K562 (cell line): ENCODE measurements at regions not wholly inside any gene's neighbourhood (a gene's known extent, or its start where the extent isn't known, plus 50 kb on each side); places are given as distances from the start of the nearest gene placed in this dataset.

Source experiments
- EGR1 ChIP-seq: fragments of 450-650 bp; conservative IDR thresholded peaks from 2 replicates; pipeline ENCODE4 v1.6.1; 2017; ENCODE audit warnings: mild to moderate bottlenecking
- ESRRA ChIP-seq: fragments of 450-650 bp; IDR thresholded peaks from 2 replicates; pipeline ENCODE4 v1.6.1; 2014; ENCODE audit warnings: low read depth, mild to moderate bottlenecking, moderate library complexity, borderline replicate concordance
- FUS ChIP-seq: fragments of 200-400 bp; formaldehyde crosslinking; optimal IDR thresholded peaks from 2 replicates; pipeline ENCODE3; 2017; ENCODE audit warnings: low read depth, low read length
- HNRNPK ChIP-seq: fragments of 200-400 bp; formaldehyde crosslinking; IDR thresholded peaks from one replicate; pipeline ENCODE4 v1.6.1; 2018; ENCODE audit warnings: mild to moderate bottlenecking, low read depth, low read length; ENCODE audit not compliant: poor library complexity, severe bottlenecking
- JUND ChIP-seq, 2 experiments: IDR thresholded peaks; 2 replicates in 1 of 2; 3 replicates in 1 of 2; pipeline ENCODE4 v1.6.1; 2011; ENCODE audit warnings: borderline replicate concordance in 2 of 2, low read depth in 2 of 2, low read length in 2 of 2, improper control_type of control experiment in 1 of 2, missing biosample characterization in 1 of 2, missing genetic modification characterization in 1 of 2, missing genetic modification reagents in 1 of 2
- MAZ ChIP-seq, 2 experiments: fragments of 450-650 bp in 1 of 2; sonication (generic) in 1 of 2; formaldehyde crosslinking; IDR thresholded peaks in 1 of 2; conservative IDR thresholded peaks in 1 of 2; 2 replicates each; pipeline versions ENCODE4 v1.4.0 to v1.5.0; 2020; ENCODE audit warnings: mild to moderate bottlenecking in 1 of 2, missing genetic modification reagents in 1 of 2
- MTA1 ChIP-seq: fragments of 450-650 bp; IDR thresholded peaks from 2 replicates; pipeline ENCODE4 v1.6.1; 2017; ENCODE audit warnings: borderline replicate concordance
- NFE2 ChIP-seq: IDR thresholded peaks from 2 replicates; pipeline ENCODE4 v1.6.1; 2014; ENCODE audit warnings: antibody characterized with exemption, low read depth
- OTX1 ChIP-seq: fragments of 450-650 bp; formaldehyde crosslinking; IDR thresholded peaks from 2 replicates; pipeline ENCODE4 v1.4.0; 2022; ENCODE audit warnings: mild to moderate bottlenecking
- PCBP2 ChIP-seq: fragments of 200-400 bp; formaldehyde crosslinking; IDR thresholded peaks from 2 replicates; pipeline ENCODE4 v1.6.1; 2018; ENCODE audit warnings: low read length, low read depth, mild to moderate bottlenecking, moderate library complexity; ENCODE audit not compliant: poor library complexity, severe bottlenecking
- ZNF174 ChIP-seq: fragments of 250-450 bp; sonication (Bioruptor Pico); IDR thresholded peaks from 2 replicates; pipeline ENCODE4 v1.4.0; 2020; ENCODE audit warnings: mild to moderate bottlenecking
- ZNF384 ChIP-seq: IDR thresholded peaks from 2 replicates; pipeline ENCODE4 v1.6.1; 2012; ENCODE audit warnings: low read depth, low read length, improper control_type of control experiment
- ZNF707 ChIP-seq: fragments of 250-450 bp; sonication (Bioruptor Pico); conservative IDR thresholded peaks from 2 replicates; pipeline ENCODE4 v1.8.0; 2022; ENCODE audit warnings: inconsistent platforms, mild to moderate bottlenecking, moderate library complexity
- ZNF717 ChIP-seq: fragments of 250-450 bp; sonication (Bioruptor Pico); IDR thresholded peaks from 2 replicates; pipeline ENCODE4 v1.5.0; 2021
- TF ChIP-seq, protein P1 (sequence below), 2 experiments: fragments of 450-650 bp in 1 of 2; sonication (generic) in 1 of 2; formaldehyde crosslinking in 1 of 2; IDR thresholded peaks in 1 of 2; conservative IDR thresholded peaks in 1 of 2; 2 replicates each; pipeline versions ENCODE4 v1.6.1 to v1.8.1; 2016 to 2023; ENCODE audit warnings: mild to moderate bottlenecking in 2 of 2, moderate library complexity in 2 of 2, inconsistent platforms in 1 of 2, missing genetic modification reagents in 1 of 2
- TF ChIP-seq, protein P2 (sequence below): fragments of 200-800 bp; sonication (Bioruptor generic); IDR thresholded peaks from 2 replicates; pipeline ENCODE4 v1.6.1; 2017; ENCODE audit warnings: missing genetic modification characterization, missing compliant biosample characterization
- TF ChIP-seq, protein P3 (sequence below): fragments of 250-450 bp; sonication (Bioruptor Pico); IDR thresholded peaks from 2 replicates; pipeline ENCODE4 v1.5.0; 2021
- TF ChIP-seq, protein P4 (sequence below): sonication (generic); IDR thresholded peaks from 2 replicates; pipeline ENCODE4 v1.6.1; 2016
- TF ChIP-seq, protein P5 (sequence below), 2 experiments: IDR thresholded peaks; 2 replicates each; pipeline ENCODE4 v1.6.1; 2012; ENCODE audit warnings: improper control_type of control experiment in 2 of 2, low read depth in 2 of 2, low read length in 2 of 2, borderline replicate concordance in 1 of 2

DNA sequence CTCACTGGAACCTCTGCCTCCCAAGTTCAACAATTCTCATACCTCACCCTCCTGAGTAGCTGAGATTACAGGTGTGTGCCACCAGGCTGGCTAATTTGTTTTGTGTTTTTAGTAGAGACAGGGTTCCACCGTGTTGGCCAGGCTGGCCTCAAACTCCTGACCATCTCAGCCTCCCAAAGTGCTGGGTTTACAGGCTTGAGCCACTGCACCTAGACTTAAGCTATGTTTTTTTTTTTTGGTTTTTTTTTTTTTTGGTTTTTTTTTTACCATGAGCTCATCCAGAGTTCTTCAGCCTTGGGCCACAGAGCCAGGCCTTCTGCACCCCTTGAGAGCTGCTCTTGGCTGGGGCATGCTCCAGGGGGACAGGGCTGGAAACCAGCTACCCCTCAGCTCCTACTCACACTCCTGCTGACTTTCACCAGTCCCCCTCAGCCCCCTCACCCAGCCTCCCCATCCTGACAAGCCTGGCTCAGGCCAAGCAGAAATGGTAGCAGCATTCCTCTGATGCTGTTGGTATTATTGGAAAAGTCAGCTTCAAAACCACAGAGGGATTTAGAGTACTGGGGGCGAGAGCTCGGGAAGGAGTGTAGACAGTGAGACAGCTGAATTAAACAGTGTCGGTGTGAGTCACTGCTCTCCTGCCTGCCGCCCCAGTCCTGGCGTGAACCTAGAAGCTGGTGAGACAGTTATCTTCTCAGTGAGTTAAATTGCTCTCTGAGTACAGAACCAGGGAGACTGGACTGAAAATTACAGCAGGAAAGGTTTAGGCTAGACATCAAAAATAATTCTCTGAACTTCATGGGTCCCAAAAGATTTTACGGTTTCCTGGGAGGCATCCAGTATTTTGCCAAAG is 63.7 kb downstream of the NAV1 start (continued):
- TF ChIP-seq, protein P1, sequence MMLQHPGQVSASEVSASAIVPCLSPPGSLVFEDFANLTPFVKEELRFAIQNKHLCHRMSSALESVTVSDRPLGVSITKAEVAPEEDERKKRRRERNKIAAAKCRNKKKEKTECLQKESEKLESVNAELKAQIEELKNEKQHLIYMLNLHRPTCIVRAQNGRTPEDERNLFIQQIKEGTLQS (IDR thresholded peaks at IDR 0.05), result peak; percentile 79
- TF ChIP-seq, protein P1 (CRISPR knock-in tag; conservative IDR thresholded peaks at IDR 0.05), result no peak
- TF ChIP-seq, protein P2, sequence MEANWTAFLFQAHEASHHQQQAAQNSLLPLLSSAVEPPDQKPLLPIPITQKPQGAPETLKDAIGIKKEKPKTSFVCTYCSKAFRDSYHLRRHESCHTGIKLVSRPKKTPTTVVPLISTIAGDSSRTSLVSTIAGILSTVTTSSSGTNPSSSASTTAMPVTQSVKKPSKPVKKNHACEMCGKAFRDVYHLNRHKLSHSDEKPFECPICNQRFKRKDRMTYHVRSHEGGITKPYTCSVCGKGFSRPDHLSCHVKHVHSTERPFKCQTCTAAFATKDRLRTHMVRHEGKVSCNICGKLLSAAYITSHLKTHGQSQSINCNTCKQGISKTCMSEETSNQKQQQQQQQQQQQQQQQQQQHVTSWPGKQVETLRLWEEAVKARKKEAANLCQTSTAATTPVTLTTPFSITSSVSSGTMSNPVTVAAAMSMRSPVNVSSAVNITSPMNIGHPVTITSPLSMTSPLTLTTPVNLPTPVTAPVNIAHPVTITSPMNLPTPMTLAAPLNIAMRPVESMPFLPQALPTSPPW, result peak; percentile 22; the same call in 1 of the 2 replicates
- TF ChIP-seq, protein P3, sequence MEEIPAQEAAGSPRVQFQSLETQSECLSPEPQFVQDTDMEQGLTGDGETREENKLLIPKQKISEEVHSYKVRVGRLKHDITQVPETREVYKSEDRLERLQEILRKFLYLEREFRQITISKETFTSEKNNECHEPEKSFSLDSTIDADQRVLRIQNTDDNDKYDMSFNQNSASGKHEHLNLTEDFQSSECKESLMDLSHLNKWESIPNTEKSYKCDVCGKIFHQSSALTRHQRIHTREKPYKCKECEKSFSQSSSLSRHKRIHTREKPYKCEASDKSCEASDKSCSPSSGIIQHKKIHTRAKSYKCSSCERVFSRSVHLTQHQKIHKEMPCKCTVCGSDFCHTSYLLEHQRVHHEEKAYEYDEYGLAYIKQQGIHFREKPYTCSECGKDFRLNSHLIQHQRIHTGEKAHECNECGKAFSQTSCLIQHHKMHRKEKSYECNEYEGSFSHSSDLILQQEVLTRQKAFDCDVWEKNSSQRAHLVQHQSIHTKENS, result no peak
- TF ChIP-seq ZNF174 (CRISPR knock-in tag) (no peak), PCBP2 (no peak), ZNF717 (no peak), FUS (no peak), ZNF707 (CRISPR knock-in tag) (no peak), MTA1 (no peak), OTX1 (CRISPR knock-in tag) (no peak), JUND (IDR thresholded peaks at IDR 0.05; ENCODE audit: borderline replicate concordance, low read depth, low read length) (peak; percentile 95), JUND (tag; IDR thresholded peaks at IDR 0.05; ENCODE audit: borderline replicate concordance, low read depth, low read length) (peak; percentile 87; the same call in 2 of the 3 replicates), NFE2 (peak; percentile 77), MAZ (CRISPR knock-in tag; conservative IDR thresholded peaks at IDR 0.05 in 1 of 2, IDR thresholded peaks at IDR 0.05 in 1 of 2) (peak; percentile 43 to 53; a peak in 3 of 4 replicates), ESRRA (0 out of 2 replicates have a peak, but pooled peaks have one; percentile 9), HNRNPK (no peak), ZNF384 (no peak), EGR1 (peak; percentile 31)
- TF ChIP-seq, protein P4, sequence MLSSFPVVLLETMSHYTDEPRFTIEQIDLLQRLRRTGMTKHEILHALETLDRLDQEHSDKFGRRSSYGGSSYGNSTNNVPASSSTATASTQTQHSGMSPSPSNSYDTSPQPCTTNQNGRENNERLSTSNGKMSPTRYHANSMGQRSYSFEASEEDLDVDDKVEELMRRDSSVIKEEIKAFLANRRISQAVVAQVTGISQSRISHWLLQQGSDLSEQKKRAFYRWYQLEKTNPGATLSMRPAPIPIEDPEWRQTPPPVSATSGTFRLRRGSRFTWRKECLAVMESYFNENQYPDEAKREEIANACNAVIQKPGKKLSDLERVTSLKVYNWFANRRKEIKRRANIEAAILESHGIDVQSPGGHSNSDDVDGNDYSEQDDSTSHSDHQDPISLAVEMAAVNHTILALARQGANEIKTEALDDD, result peak; percentile 84
- TF ChIP-seq, protein P5, sequence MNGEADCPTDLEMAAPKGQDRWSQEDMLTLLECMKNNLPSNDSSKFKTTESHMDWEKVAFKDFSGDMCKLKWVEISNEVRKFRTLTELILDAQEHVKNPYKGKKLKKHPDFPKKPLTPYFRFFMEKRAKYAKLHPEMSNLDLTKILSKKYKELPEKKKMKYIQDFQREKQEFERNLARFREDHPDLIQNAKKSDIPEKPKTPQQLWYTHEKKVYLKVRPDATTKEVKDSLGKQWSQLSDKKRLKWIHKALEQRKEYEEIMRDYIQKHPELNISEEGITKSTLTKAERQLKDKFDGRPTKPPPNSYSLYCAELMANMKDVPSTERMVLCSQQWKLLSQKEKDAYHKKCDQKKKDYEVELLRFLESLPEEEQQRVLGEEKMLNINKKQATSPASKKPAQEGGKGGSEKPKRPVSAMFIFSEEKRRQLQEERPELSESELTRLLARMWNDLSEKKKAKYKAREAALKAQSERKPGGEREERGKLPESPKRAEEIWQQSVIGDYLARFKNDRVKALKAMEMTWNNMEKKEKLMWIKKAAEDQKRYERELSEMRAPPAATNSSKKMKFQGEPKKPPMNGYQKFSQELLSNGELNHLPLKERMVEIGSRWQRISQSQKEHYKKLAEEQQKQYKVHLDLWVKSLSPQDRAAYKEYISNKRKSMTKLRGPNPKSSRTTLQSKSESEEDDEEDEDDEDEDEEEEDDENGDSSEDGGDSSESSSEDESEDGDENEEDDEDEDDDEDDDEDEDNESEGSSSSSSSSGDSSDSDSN (IDR thresholded peaks at IDR 0.05; ENCODE audit: borderline replicate concordance in 1 of 2, low read depth in 2 of 2, low read length in 2 of 2), result peak in 1 of 2 experiments; percentile 70; a peak in 1 of 4 replicates
